ENCODE measurements at regions not wholly inside any gene's neighbourhood (a gene's known extent, or its start where the extent isn't known, plus 50 kb on each side); places are given as distances from the start of the nearest gene placed in this dataset.
A peak's percentile ranks its signal among the peaks of the same experiment; 100 is the strongest.

DNA sequence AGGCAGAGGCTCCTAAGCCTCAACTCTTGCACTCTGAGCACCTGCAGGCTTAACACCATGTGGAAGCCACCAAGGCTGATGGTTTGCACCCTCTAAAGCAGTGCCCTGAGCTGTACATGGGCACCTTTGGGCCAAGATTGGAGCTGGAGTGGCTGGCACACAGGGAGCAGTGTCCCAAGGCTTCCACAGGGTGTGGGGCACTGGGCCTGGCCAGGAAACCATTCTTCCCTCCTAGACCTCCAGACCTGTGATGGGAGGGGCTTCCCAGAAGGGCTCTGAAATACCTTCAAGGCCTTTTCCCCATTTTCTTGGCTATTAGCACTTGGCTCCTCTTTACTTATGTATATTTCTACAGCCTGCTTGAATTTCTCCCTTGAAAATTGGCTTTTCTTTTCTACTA lies 67.9 kb upstream of the PPM1J start:
- no peak for DNase-seq

DNA sequence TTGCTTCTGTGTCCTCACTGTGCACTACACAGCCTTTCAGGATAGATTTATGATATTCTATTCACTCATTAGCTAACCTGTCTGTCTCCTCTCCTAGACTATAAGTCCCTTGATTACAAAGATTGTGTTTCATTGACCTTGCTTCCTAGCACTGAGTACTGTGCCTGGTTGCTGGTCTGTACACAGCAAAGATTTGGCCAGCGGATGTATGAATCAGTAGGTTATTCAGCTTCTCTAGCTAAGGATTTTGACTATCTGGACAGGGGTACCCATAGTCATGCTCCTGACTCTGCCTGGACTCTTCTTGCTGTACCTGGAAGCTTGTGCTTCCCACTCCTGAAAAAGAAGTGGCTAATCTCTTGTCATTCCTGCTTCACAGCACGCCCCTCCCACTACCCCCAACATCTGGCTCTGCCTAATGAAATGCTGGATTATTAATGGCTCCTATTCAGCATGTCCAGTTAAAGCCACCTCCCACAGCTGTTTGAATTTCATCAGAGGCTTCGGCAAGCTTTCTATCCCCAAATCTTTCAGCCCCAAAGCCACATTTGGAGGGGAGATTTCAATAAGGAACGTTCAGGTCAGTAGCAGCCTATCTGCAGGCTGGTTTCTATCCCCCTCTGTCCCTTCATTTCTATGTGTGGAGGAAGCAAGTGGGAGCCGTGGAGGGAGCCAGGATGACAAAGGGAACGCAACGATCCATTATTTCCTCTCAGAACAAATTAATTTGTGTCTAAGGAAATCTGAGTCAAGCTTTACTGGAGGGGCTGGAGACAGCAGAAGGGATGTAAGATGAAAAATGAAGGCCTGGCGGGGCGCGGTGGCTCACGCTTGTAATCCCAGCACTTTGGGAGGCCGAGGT lies 64.8 kb upstream of the PPM1J start:
- no peak for DNase-seq

DNA sequence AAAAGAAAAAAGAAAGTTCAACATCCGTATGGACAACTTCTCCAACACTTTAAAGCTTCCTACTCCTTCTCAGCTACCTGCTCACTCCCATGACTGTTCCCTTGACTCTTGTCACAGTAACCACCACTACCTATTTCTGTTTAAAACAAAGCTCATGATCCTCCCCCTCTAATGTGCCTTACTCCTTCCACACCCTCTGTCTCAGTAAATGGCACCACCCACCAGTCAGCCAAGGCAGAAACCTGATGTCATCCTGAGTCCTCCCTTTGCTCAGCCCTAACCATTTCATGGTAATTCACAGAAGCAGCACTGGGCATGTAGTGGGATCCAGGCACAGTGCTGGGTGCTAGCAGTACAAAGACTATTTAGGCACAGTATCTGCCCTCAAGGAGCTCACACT lies 63.0 kb upstream of the PPM1J start:
- DNase-seq, result peak in 1 of 2 donors; percentile 22

DNA sequence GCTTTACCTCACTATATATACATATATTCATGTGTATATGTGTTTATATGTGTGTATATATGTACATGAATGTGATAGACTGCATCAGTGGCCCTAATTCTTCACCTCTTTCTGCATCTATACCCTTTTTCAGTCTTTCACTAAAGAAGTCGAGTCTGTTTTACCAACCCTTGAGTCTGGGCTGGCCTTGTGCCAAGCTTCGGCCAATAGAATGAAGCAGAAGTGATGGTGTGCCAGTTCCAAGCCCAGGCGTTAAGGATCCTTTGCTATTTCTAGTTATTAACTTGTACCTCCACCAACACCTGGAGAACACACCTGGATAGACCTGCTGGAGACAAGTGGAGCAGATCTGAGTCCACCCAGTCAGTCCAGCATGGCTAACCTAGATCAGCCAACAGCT lies 61.6 kb upstream of the PPM1J start:
- no peak for DNase-seq

DNA sequence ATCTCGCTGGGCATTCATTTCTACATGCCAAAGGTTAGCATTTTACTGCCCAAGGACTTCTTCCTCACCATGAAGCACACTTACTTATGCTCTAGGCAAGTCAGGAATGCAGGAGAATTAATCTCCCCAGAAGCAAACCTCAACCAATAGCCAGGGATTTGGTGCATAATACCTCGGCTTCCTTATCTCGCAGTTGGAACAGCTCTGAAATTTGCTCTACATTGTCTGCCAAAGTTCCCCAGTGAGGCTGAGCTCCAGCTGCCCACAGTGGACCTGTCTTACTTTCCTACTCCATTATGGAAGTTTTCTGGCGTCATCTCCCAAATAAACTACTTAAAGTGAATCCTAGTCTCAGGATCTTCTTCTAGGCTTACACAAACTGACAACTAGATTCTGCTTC lies 57.6 kb upstream of the PPM1J start:
- DNase-seq, result no peak

DNA sequence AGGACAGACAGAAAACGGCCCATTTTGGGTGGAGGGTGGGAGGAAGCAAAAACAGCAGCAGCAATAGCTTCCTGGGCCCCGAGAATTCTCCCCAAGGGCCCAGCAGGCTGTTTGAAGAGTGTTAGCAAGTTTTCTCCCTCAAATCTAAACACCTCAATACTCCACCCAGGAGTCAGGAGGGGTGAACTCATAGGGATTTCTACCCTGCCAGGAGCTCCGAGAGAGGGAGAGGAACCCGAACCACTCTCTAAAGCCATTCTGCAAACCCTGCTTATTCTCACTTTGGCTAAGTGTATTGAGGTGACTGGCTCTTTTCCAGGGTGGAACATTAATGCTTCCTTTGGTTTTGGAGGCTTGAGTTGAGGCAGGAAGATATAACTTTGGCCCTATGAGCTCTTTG lies 55.6 kb upstream of the PPM1J start:
- DNase-seq, result no peak

DNA sequence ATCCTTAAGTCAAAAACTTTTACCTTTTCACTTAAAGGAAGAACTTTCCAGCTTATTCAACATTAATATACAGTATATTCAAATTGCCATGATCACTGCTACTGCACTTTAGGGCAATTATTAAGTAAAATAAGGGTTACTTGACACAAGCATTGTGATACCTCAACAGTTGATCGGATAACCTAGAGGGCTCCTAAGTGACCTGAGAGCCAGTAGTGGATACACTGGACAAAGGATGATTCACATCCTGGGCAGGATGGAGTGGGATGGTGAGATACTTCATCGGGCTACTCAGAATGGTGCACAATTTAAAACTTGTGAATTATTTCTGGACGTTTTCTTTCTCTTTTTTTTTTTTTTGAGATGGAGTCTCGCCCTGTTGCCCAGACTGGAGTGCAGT lies 54.5 kb upstream of the PPM1J start:
- DNase-seq, result no peak

DNA sequence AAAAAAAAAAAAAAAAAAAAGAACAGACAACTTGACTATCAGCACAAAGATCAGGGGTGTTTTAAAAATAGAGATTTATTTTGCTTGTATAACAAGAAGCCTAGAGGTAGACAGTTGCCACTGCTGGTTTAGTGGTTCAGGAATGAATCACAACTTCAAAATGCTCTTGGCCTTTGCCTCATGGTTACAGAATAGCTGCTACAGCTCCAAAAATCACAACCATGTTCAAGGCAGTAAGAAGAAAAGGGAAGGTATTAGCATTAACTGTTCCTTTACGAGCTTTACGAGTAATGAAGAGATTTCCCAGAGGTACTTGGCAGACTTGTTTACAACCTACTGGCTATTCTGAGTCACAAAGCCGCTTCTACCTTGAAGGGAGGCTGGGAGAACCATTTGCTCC lies 52.5 kb upstream of the PPM1J start:
- DNase-seq, result no peak

All from inflammatory macrophage (primary cell).